Endothelial cell of umbilical vein (primary cell): ENCODE measurements at regions not wholly inside any gene's neighbourhood (a gene's known extent, or its start where the extent isn't known, plus 50 kb on each side); places are given as distances from the start of the nearest gene placed in this dataset.

ENCODE experiments used
- BruUV-seq: library from RNA; stranded (reverse); fragments of 400-500 nt; replicated peaks from 2 replicates; lab custom pipeline; 2021; lab: Mats Ljungman, UMichigan
- CTCF ChIA-PET: fragments of 300-600, 350-600 bp; sonication (Branson Sonifier 250); formaldehyde crosslinking; loops from one replicate; lab custom pipeline; 2021; ENCODE audit warnings: antibody characterized with exemption, inconsistent platforms; lab: Charles Lee
- POLR2A ChIA-PET: fragments of 300-600, 350-600 bp; sonication (Branson Sonifier 250); formaldehyde crosslinking; loops from one replicate; lab custom pipeline; 2021; ENCODE audit warnings: antibody characterized with exemption, inconsistent platforms; lab: Charles Lee
- DNase-seq: peaks from one replicate; pipeline ENCODE4 v3.0.0-alpha.2; 2011; ENCODE audit warnings: low read depth, low spot score
- FAIRE-seq: peaks from 2 replicates; lab custom pipeline; 2011; peaks lifted over from hg19 to GRCh38; lab: Jason Lieb, UNC
- H2AFZ ChIP-seq: 2 replicates; pipeline ENCODE4 v1.6.0; 2012; ENCODE audit warnings: low read depth, low read length, control low read depth, inconsistent platforms
- H3K27ac ChIP-seq: 2 replicates; pipeline ENCODE4 v1.5.1; 2011; ENCODE audit warnings: low read depth, mild to moderate bottlenecking, control low read depth, low read length, moderate library complexity; ENCODE audit not compliant: insufficient read depth
- H3K27me3 ChIP-seq, 2 experiments: 2 replicates each; pipeline versions ENCODE4 v1.6.0 to v1.6.1; 2011; ENCODE audit warnings: low read length in 2 of 2, mixed read lengths in 1 of 2; ENCODE audit not compliant: control insufficient read depth in 2 of 2, insufficient read depth in 2 of 2
- H3K36me3 ChIP-seq, 2 experiments: 2 replicates in 1 of 2; 3 replicates in 1 of 2; pipeline ENCODE4 v1.5.1; 2011; ENCODE audit warnings: low read length in 2 of 2, mild to moderate bottlenecking in 1 of 2, moderate library complexity in 1 of 2; ENCODE audit not compliant: control insufficient read depth in 2 of 2, insufficient read depth in 2 of 2; ENCODE audit errors: extremely low read depth in 1 of 2
- H3K4me1 ChIP-seq: 3 replicates; pipeline ENCODE4 v1.5.1; 2011; ENCODE audit warnings: mild to moderate bottlenecking, low read length; ENCODE audit not compliant: control insufficient read depth, insufficient read depth; ENCODE audit errors: extremely low read depth
- H3K4me2 ChIP-seq: 2 replicates; pipeline ENCODE4 v1.6.1; 2011; ENCODE audit warnings: low read length, control low read depth, mixed read lengths; ENCODE audit not compliant: insufficient read depth
- H3K4me3 ChIP-seq, 3 experiments: fragments of 200-600 bp in 1 of 3; sonication (generic), shearing (Covaris generic) in 1 of 3; replicated peaks in 1 of 3; 2 replicates each; pipeline ENCODE4 v1.5.1; 2011 to 2016; ENCODE audit warnings: control low read depth in 3 of 3, low read length in 3 of 3, mild to moderate bottlenecking in 2 of 3, inconsistent platforms in 1 of 3, low read depth in 1 of 3, moderate library complexity in 1 of 3; ENCODE audit not compliant: insufficient read depth in 1 of 3
- H3K79me2 ChIP-seq: 2 replicates; pipeline ENCODE4 v1.6.0; 2012; ENCODE audit warnings: low read length, inconsistent platforms; ENCODE audit not compliant: control insufficient read depth, insufficient read depth
- H3K9ac ChIP-seq: replicated peaks from 2 replicates; pipeline ENCODE3; 2011; ENCODE audit warnings: low read length, control low read depth; ENCODE audit not compliant: insufficient read depth; ENCODE audit errors: extremely low read depth
- H3K9me1 ChIP-seq: replicated peaks from 3 replicates; pipeline ENCODE4 v1.6.0; 2011; ENCODE audit warnings: mild to moderate bottlenecking, low read length; ENCODE audit not compliant: control insufficient read depth, insufficient read depth; ENCODE audit errors: extremely low read depth
- H3K9me3 ChIP-seq: replicated peaks from 2 replicates; pipeline ENCODE4 v1.5.1; 2012; ENCODE audit warnings: low read length, inconsistent platforms; ENCODE audit not compliant: control insufficient read depth, insufficient read depth
- H4K20me1 ChIP-seq: replicated peaks from 2 replicates; pipeline ENCODE3; 2011; ENCODE audit warnings: mild to moderate bottlenecking, low read length; ENCODE audit not compliant: control insufficient read depth, insufficient read depth; ENCODE audit errors: extremely low read depth
- EZH2 ChIP-seq: IDR thresholded peaks from 2 replicates; pipeline ENCODE4 v1.6.1; 2012; ENCODE audit warnings: borderline replicate concordance, low read depth, mild to moderate bottlenecking, moderate library complexity, low read length, inconsistent platforms; ENCODE audit not compliant: severe bottlenecking
- FOS ChIP-seq: IDR thresholded peaks from 2 replicates; pipeline ENCODE4 v1.6.1; 2011; ENCODE audit warnings: mild to moderate bottlenecking, low read length, moderate library complexity, borderline replicate concordance; ENCODE audit not compliant: insufficient read depth
- GATA2 ChIP-seq: IDR thresholded peaks from 2 replicates; pipeline ENCODE4 v1.7.0; 2011; ENCODE audit warnings: low read depth, mild to moderate bottlenecking, moderate library complexity, mixed read lengths, low read length; ENCODE audit not compliant: insufficient read length, insufficient read depth
- JUN ChIP-seq: IDR thresholded peaks from 2 replicates; pipeline ENCODE4 v1.6.1; 2011; ENCODE audit warnings: borderline replicate concordance, low read depth; ENCODE audit not compliant: insufficient read length, insufficient read depth
- MYC ChIP-seq: IDR thresholded peaks from one replicate; pipeline ENCODE4 v1.6.1; 2011; ENCODE audit warnings: mild to moderate bottlenecking, low read depth, low read length
- POLR2A ChIP-seq: IDR thresholded peaks from 2 replicates; pipeline ENCODE4 v1.6.1; 2012; ENCODE audit warnings: low read depth, mild to moderate bottlenecking, control low read depth, low read length
- POLR2AphosphoS5 ChIP-seq: IDR thresholded peaks from 2 replicates; pipeline ENCODE4 v1.6.1; 2012; ENCODE audit warnings: low read depth, mild to moderate bottlenecking, control low read depth, low read length, moderate library complexity; ENCODE audit not compliant: insufficient read depth
- dilution Hi-C: fragments of 300-500 bp; cut with MboI; formaldehyde crosslinking; loops from one replicate; pipeline ENCODE4 v1.15.0; 2019; ENCODE audit warnings: low sequenced_read_pairs; ENCODE audit not compliant: extremely low pct_ligation_motif_present
- intact Hi-C: fragments of 100-400 bp; cut with micrococcal nuclease; formaldehyde crosslinking; loops from one replicate; pipeline ENCODE4 v1.10.0; 2022
- TF ChIP-seq, protein P1 (sequence below), 2 donors: IDR thresholded peaks; 1 replicate in 1 of 2; 2 replicates in 1 of 2; pipeline ENCODE4 v1.5.1; 2011; ENCODE audit warnings: low read length in 2 of 2, mild to moderate bottlenecking in 2 of 2, moderate library complexity in 2 of 2, control low read depth in 1 of 2, inconsistent platforms in 1 of 2, low read depth in 1 of 2; ENCODE audit not compliant: insufficient read depth in 1 of 2; ENCODE audit errors: extremely low read depth in 1 of 2
- TF ChIP-seq, protein P2 (sequence below): IDR thresholded peaks from 2 replicates; pipeline ENCODE4 v1.6.1; 2011; ENCODE audit not compliant: insufficient read depth, insufficient read length

DNA sequence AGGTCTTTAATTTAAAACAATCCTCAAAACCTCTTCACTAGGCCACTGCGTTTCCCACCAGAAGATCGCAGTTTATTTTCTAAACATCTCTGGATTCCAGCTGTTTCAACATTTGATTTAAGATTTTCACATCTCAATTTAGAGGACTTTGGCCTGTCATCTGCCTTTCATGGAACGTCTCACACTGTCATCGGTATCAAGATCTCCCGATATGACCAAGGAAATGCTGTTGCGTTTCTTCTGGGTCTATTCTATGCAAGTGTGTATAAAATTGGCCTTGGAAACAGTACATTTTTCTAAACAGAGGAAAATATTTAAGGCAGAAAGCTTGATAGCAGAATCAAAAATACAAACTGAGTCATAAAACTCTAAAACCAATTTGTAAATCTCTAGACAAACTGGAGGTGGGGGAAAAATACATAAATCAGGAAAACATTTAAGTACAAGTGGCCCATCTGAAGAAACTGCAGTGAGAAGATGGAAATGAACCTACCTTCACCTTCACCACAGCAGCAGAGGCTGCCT, 53.6 kb upstream of the SIMC1 start:
- dilution Hi-C loops (no loop called here), intact Hi-C loops (no loop called here)
- no TSS peak for BruUV-seq
- Histone ChIP-seq H3K4me2 (no peak overlapping the region), H3K4me1 (no peaks in the 10 kb centered on the region), H3K4me3 (no peak overlapping the region), H3K79me2 (no peaks in the 10 kb centered on the region), H3K27ac (no peak overlapping the region), H2AFZ (no peak overlapping the region), H3K36me3 (no peaks in the 10 kb centered on the region), H3K9me1 (no peaks in the 10 kb centered on the region), H3K27me3 (no peaks in the 10 kb centered on the region), H3K9ac (no peak overlapping the region), H3K9me3 (no peaks in the 10 kb centered on the region), H4K20me1 (no peaks in the 10 kb centered on the region)
- ChIA-PET CTCF (interaction anchor here (0.6 kb wide), 1 partner anchor 1004 kb away, joined by 3 read pairs; no protein-coding TSS in a partner anchor), POLR2A (no interaction called here)
- FAIRE-seq (no peak), DNase-seq (no peak)
- TF ChIP-seq JUN (no peak), EZH2 (no peak), POLR2AphosphoS5 (no peak), GATA2 (no peak), MYC (no peak)

DNA sequence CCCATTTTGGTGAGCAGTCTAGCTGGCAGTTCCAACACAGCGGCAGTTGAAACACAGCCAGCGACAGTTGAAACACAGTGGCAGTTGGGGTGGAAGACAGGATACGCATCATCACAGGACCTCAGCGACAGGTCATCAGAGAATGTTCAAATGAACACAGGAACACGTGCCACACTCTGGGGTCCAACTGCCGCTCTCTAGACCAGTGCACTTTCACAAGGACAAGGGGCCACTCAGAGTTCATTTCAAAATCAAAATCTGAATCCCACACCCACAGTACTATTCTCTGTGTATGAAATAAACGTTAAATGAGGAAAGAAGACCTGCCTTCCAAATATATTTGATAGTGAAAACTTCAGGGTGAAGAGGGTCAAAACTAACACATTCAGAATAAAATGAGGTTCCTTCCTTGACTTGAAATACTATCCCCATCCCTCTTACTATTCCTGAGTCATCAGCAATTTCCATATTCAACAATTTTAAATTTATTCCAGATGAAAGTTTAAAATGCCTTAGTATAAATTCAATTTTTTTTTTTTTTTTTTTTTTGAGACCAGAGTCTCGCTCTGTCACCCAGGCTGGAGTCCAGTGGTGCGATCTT, 53.0 kb upstream of the SIMC1 start:
- no peaks in the 10 kb centered on the region for H3K9me1 ChIP-seq
- no peaks in the 10 kb centered on the region for H3K4me1 ChIP-seq
- H3K4me2 ChIP-seq, result no peak overlapping the region
- no peak overlapping the region for H3K9ac ChIP-seq
- no peak overlapping the region for H3K4me3 ChIP-seq
- no peak overlapping the region for H3K27ac ChIP-seq
- H4K20me1 ChIP-seq, result no peaks in the 10 kb centered on the region
- dilution Hi-C loops, result no loop called here
- H3K79me2 ChIP-seq, result no peaks in the 10 kb centered on the region
- no peak for DNase-seq
- no peaks in the 10 kb centered on the region for H3K36me3 ChIP-seq
- no peak overlapping the region for H2AFZ ChIP-seq
- no peaks in the 10 kb centered on the region for H3K9me3 ChIP-seq
- BruUV-seq, result no TSS peak
- TF ChIP-seq POLR2A (no peak), JUN (no peak), FOS (no peak), MYC (no peak), GATA2 (no peak), EZH2 (no peak), POLR2AphosphoS5 (no peak)
- TF ChIP-seq, protein P1, sequence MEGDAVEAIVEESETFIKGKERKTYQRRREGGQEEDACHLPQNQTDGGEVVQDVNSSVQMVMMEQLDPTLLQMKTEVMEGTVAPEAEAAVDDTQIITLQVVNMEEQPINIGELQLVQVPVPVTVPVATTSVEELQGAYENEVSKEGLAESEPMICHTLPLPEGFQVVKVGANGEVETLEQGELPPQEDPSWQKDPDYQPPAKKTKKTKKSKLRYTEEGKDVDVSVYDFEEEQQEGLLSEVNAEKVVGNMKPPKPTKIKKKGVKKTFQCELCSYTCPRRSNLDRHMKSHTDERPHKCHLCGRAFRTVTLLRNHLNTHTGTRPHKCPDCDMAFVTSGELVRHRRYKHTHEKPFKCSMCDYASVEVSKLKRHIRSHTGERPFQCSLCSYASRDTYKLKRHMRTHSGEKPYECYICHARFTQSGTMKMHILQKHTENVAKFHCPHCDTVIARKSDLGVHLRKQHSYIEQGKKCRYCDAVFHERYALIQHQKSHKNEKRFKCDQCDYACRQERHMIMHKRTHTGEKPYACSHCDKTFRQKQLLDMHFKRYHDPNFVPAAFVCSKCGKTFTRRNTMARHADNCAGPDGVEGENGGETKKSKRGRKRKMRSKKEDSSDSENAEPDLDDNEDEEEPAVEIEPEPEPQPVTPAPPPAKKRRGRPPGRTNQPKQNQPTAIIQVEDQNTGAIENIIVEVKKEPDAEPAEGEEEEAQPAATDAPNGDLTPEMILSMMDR (IDR thresholded peaks at IDR 0.05; ENCODE audit: extremely low read depth in 1 of 2, insufficient read depth in 1 of 2, low read depth in 1 of 2, low read length in 2 of 2), result no peak
- TF ChIP-seq, protein P2, sequence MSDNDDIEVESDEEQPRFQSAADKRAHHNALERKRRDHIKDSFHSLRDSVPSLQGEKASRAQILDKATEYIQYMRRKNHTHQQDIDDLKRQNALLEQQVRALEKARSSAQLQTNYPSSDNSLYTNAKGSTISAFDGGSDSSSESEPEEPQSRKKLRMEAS, result no peak
- POLR2A ChIA-PET, result no interaction called here
- intact Hi-C loops, result no loop called here
- no peaks in the 10 kb centered on the region for H3K27me3 ChIP-seq
- FAIRE-seq, result no peak
- CTCF ChIA-PET, result interaction anchor here (0.6 kb wide), 1 partner anchor 1004 kb away, joined by 3 read pairs; no protein-coding TSS in a partner anchor
